ENCODE measurements at regions not wholly inside any gene's neighbourhood (a gene's known extent, or its start where the extent isn't known, plus 50 kb on each side); places are given as distances from the start of the nearest gene placed in this dataset.

DNA sequence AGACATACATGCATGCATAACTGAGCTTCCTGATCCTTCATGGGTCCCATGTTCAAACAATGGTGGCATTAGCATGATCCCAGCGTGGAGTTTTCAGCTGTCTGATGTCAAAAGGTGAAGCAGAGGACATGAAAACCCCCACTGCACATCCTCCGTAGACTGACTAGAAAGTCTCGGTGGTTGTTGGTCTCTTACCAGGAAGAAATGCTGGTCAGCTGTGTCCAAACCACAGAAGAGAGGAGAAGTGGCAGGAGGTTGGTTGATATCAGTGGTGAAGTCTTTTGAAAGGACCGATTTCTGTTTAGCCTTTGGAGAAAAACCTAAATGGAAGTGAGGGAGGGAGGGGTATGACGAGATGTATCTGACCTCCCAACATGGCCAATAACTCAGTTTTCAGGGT is 201.9 kb downstream of the SPATA18 start:
- BruUV-seq (replicated peaks), result no TSS peak
- dilution Hi-C loops (cut with MboI; ENCODE audit: extremely low pct_ligation_motif_present, low sequenced_read_pairs), result no loop called here
- DNase-seq (ENCODE audit: low read depth, low spot score) (no peak), FAIRE-seq (no peak)
- Histone ChIP-seq H3K4me3 (replicated peaks in 1 of 3; ENCODE audit: insufficient read depth in 1 of 3, low read depth in 1 of 3, low read length in 3 of 3) (no peak overlapping the region), H4K20me1 (replicated peaks; ENCODE audit: control insufficient read depth, extremely low read depth, insufficient read depth, low read length) (no peaks in the 10 kb centered on the region), H3K9me3 (replicated peaks; ENCODE audit: control insufficient read depth, insufficient read depth, low read length) (no peaks in the 10 kb centered on the region), H3K27me3 (ENCODE audit: control insufficient read depth in 2 of 2, insufficient read depth in 2 of 2, low read length in 2 of 2) (no peaks in the 10 kb centered on the region), H3K4me1 (ENCODE audit: control insufficient read depth, extremely low read depth, insufficient read depth, low read length) (no peaks in the 10 kb centered on the region), H3K4me2 (ENCODE audit: insufficient read depth, low read length) (no peak overlapping the region), H3K9ac (replicated peaks; ENCODE audit: extremely low read depth, insufficient read depth, low read length) (no peak overlapping the region), H3K79me2 (ENCODE audit: control insufficient read depth, insufficient read depth, low read length) (no peaks in the 10 kb centered on the region), H2AFZ (ENCODE audit: low read depth, low read length) (no peak overlapping the region), H3K9me1 (replicated peaks; ENCODE audit: control insufficient read depth, extremely low read depth, insufficient read depth, low read length) (no peaks in the 10 kb centered on the region), H3K36me3 (ENCODE audit: control insufficient read depth in 2 of 2, extremely low read depth in 1 of 2, insufficient read depth in 2 of 2, low read length in 2 of 2) (no peaks in the 10 kb centered on the region), H3K27ac (ENCODE audit: insufficient read depth, low read depth, low read length) (no peak overlapping the region)
- TF ChIP-seq GATA2 (IDR thresholded peaks at IDR 0.05; ENCODE audit: insufficient read depth, insufficient read length, low read depth, low read length) (no peak), POLR2A (IDR thresholded peaks at IDR 0.05; ENCODE audit: low read depth, low read length) (no peak)
- POLR2A ChIA-PET, result no interaction called here
- intact Hi-C loops (cut with micrococcal nuclease), result no loop called here
- CTCF ChIA-PET, result no interaction called here

DNA sequence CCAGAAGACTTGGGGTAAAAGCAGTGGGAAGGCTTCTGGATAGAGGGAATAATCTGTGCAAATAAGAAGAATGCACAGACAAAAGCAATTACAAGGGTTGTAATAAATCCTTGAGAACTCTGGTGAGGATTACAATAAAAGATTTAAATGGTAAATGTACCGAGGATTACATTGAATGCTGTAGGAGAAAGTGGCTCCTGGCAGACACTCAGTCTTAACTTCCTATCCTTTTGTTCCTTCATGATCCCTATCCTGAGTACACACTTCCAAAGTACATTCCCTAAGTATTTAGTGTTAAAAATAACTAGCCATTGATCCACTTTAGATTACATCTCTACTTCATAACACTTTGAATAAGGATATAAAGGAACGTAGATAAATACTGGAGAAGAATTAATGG is 205.4 kb downstream of the SPATA18 start:
- DNase-seq (ENCODE audit: low read depth, low spot score) (no peak), FAIRE-seq (no peak)
- Histone ChIP-seq H3K4me3 (replicated peaks in 1 of 3; ENCODE audit: insufficient read depth in 1 of 3, low read depth in 1 of 3, low read length in 3 of 3) (no peak overlapping the region), H3K36me3 (ENCODE audit: control insufficient read depth in 2 of 2, extremely low read depth in 1 of 2, insufficient read depth in 2 of 2, low read length in 2 of 2) (no peaks in the 10 kb centered on the region), H3K4me2 (ENCODE audit: insufficient read depth, low read length) (no peak overlapping the region), H2AFZ (ENCODE audit: low read depth, low read length) (no peak overlapping the region), H3K9ac (replicated peaks; ENCODE audit: extremely low read depth, insufficient read depth, low read length) (no peak overlapping the region), H3K9me1 (replicated peaks; ENCODE audit: control insufficient read depth, extremely low read depth, insufficient read depth, low read length) (no peaks in the 10 kb centered on the region), H4K20me1 (replicated peaks; ENCODE audit: control insufficient read depth, extremely low read depth, insufficient read depth, low read length) (no peaks in the 10 kb centered on the region), H3K27me3 (ENCODE audit: control insufficient read depth in 2 of 2, insufficient read depth in 2 of 2, low read length in 2 of 2) (no peaks in the 10 kb centered on the region), H3K9me3 (replicated peaks; ENCODE audit: control insufficient read depth, insufficient read depth, low read length) (no peaks in the 10 kb centered on the region), H3K27ac (ENCODE audit: insufficient read depth, low read depth, low read length) (no peak overlapping the region), H3K79me2 (ENCODE audit: control insufficient read depth, insufficient read depth, low read length) (no peaks in the 10 kb centered on the region), H3K4me1 (ENCODE audit: control insufficient read depth, extremely low read depth, insufficient read depth, low read length) (no peaks in the 10 kb centered on the region)
- dilution Hi-C loops (cut with MboI; ENCODE audit: extremely low pct_ligation_motif_present, low sequenced_read_pairs) (no loop called here), intact Hi-C loops (cut with micrococcal nuclease) (no loop called here)
- ChIA-PET CTCF (no interaction called here), POLR2A (no interaction called here)
- BruUV-seq (replicated peaks), result no TSS peak
- TF ChIP-seq JUN (IDR thresholded peaks at IDR 0.05; ENCODE audit: borderline replicate concordance, insufficient read depth, insufficient read length, low read depth), result no peak
- TF ChIP-seq POLR2AphosphoS5 (IDR thresholded peaks at IDR 0.05; ENCODE audit: insufficient read depth, low read depth, low read length), result no peak
- TF ChIP-seq FOS (IDR thresholded peaks at IDR 0.05; ENCODE audit: borderline replicate concordance, insufficient read depth, low read length), result no peak
- no peak for TF ChIP-seq EZH2 (IDR thresholded peaks at IDR 0.05; ENCODE audit: borderline replicate concordance, low read depth, low read length, severe bottlenecking)
- TF ChIP-seq GATA2 (IDR thresholded peaks at IDR 0.05; ENCODE audit: insufficient read depth, insufficient read length, low read depth, low read length), result no peak
- TF ChIP-seq POLR2A (IDR thresholded peaks at IDR 0.05; ENCODE audit: low read depth, low read length), result no peak
- TF ChIP-seq MYC (IDR thresholded peaks at IDR 0.05; ENCODE audit: low read depth, low read length), result no peak
- TF ChIP-seq, protein P1, sequence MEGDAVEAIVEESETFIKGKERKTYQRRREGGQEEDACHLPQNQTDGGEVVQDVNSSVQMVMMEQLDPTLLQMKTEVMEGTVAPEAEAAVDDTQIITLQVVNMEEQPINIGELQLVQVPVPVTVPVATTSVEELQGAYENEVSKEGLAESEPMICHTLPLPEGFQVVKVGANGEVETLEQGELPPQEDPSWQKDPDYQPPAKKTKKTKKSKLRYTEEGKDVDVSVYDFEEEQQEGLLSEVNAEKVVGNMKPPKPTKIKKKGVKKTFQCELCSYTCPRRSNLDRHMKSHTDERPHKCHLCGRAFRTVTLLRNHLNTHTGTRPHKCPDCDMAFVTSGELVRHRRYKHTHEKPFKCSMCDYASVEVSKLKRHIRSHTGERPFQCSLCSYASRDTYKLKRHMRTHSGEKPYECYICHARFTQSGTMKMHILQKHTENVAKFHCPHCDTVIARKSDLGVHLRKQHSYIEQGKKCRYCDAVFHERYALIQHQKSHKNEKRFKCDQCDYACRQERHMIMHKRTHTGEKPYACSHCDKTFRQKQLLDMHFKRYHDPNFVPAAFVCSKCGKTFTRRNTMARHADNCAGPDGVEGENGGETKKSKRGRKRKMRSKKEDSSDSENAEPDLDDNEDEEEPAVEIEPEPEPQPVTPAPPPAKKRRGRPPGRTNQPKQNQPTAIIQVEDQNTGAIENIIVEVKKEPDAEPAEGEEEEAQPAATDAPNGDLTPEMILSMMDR (IDR thresholded peaks at IDR 0.05; ENCODE audit: extremely low read depth in 1 of 2, insufficient read depth in 1 of 2, low read depth in 1 of 2, low read length in 2 of 2), result no peak
- TF ChIP-seq, protein P2, sequence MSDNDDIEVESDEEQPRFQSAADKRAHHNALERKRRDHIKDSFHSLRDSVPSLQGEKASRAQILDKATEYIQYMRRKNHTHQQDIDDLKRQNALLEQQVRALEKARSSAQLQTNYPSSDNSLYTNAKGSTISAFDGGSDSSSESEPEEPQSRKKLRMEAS (IDR thresholded peaks at IDR 0.05; ENCODE audit: insufficient read depth, insufficient read length), result no peak
